ENCODE measurements at regions not wholly inside any gene's neighbourhood (a gene's known extent, or its start where the extent isn't known, plus 50 kb on each side); places are given as distances from the start of the nearest gene placed in this dataset.

DNA sequence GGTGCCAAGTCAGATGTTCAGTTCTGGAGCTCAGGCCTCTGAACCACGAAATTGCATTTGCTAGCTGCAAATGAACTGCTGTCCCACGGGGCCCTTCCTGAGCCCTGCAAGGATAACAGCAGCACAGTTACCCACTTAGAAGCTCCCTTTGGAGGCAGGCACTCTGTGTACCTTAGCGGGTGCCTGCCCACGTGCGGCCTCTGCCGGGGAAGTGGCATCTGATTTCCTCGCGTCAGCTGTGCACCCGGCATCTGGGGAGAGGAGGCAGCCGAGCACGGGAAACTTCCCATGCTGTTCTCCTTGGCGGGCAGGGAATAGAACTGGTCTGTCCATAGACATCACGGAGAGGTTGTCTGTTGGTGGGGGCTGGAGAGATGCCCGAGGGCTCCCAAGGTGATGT, 148.0 kb upstream of the C1orf174 start:
- TF ChIP-seq, protein P1, sequence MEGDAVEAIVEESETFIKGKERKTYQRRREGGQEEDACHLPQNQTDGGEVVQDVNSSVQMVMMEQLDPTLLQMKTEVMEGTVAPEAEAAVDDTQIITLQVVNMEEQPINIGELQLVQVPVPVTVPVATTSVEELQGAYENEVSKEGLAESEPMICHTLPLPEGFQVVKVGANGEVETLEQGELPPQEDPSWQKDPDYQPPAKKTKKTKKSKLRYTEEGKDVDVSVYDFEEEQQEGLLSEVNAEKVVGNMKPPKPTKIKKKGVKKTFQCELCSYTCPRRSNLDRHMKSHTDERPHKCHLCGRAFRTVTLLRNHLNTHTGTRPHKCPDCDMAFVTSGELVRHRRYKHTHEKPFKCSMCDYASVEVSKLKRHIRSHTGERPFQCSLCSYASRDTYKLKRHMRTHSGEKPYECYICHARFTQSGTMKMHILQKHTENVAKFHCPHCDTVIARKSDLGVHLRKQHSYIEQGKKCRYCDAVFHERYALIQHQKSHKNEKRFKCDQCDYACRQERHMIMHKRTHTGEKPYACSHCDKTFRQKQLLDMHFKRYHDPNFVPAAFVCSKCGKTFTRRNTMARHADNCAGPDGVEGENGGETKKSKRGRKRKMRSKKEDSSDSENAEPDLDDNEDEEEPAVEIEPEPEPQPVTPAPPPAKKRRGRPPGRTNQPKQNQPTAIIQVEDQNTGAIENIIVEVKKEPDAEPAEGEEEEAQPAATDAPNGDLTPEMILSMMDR (IDR thresholded peaks at IDR 0.05; ENCODE audit: borderline replicate concordance, extremely low read depth, low read length, poor library complexity, severe bottlenecking), result no peak
- TF ChIP-seq EZH2 (IDR thresholded peaks at IDR 0.05; ENCODE audit: borderline replicate concordance, low read depth, low read length, severe bottlenecking), result no peak

Measured in DND-41 (cell line).